GM21381 (cell line): ENCODE measurements at regions not wholly inside any gene's neighbourhood (a gene's known extent, or its start where the extent isn't known, plus 50 kb on each side); places are given as distances from the start of the nearest gene placed in this dataset.
"Not testable (repeated sequence)": the region's sequence is repeated elsewhere in the genome, so short reads cannot be mapped to it uniquely, and the experiment has no call there.

ENCODE experiments used
- ATAC-seq: cut with Tn5 transposase; IDR thresholded peaks from one replicate; pipeline ENCODE4 v1.9.1; 2021; ENCODE audit warnings: mild to moderate bottlenecking, moderate library complexity; ENCODE audit not compliant: unreplicated experiment

DNA sequence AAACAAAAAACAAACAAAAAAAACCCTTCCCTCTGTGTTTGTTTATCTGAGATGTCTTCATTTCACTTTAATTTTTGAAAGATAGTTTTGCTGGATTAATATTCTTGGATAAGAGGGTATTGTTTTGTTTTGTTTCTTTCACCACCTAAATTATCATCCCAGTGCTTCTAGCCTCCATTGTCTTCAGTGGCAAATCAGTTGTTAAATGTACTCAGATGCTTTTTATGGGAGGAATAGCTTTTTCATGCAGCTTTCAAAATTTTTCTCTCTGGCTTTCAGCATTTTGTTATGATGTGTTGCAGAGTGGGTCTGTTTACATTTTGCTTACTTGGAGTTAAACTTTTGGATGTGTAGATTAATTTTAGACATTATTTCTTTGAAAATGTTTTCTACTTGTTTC lies 203.5 kb upstream of the DCC start:
- no peak for ATAC-seq

GRCh38 chr18:52140986-52141385 lies 199.0 kb upstream of the DCC start:
- no peak for ATAC-seq

GRCh38 chr18:52150050-52150449 lies 189.9 kb upstream of the DCC start:
- ATAC-seq: no peak

GRCh38 chr18:52152036-52152435 lies 188.0 kb upstream of the DCC start:
- ATAC-seq: no peak

DNA sequence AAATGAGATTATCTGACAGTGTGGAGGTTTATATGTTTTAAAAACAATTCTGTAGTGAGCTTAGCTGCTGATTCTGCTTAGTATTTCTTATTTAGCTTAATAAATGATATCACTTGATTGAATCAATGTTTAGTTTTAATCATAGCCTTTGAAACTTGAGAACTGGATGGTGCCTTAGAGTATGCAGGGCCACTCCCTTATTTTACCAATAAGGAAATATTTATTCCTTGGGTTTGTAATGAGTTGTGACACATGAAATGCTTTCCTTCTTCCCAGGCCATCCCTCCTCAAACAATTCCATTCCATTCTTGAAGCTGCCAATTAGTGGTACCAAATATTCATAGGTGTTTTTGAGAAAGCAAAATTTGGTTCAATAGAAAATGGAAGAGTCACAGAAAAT lies 183.8 kb upstream of the DCC start:
- ATAC-seq: no peak

- ATAC-seq: no peak
Measured at GRCh38 chr18:52160636-52161035, 179.4 kb upstream of the DCC start.

GRCh38 chr18:52163478-52163877 lies 176.5 kb upstream of the DCC start:
- no peak for ATAC-seq

DNA sequence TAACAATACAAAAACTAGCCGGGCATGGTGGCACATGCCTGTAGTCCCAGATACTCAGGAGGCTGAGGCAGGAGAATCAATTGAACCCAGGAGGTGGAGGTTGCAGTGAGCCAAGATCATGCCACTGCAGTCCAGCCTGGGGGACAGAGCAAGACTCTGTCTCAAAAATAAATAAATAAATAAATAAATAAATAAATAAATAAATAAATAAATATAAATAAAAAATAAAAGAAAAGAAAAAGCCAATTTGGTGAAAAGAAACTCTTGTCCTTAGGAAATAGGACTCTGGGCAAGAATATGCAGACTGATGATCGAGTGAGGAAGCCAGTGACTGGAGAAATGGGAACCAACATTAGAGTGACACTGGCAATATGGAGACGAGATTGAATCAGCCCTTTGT lies 171.9 kb upstream of the DCC start:
- not testable (repeated sequence) for ATAC-seq

DNA sequence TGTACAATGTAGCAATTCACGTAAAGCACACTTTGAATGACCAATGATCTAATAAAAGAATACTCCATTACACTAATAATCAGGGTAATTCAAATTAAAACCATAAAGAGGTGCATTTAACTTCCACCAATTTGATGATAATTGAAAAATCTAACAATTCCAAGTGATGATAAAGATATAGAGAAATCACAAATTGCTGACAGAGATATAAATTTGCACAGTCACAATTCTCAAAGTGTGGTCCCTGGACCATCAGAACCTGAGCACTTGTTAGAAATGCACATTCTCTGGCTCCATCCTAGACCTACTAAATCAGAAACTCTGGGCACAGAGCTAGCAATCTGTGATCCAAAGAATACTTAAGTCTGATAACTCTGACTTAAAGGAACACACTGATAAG lies 165.8 kb upstream of the DCC start:
- no peak for ATAC-seq

DNA sequence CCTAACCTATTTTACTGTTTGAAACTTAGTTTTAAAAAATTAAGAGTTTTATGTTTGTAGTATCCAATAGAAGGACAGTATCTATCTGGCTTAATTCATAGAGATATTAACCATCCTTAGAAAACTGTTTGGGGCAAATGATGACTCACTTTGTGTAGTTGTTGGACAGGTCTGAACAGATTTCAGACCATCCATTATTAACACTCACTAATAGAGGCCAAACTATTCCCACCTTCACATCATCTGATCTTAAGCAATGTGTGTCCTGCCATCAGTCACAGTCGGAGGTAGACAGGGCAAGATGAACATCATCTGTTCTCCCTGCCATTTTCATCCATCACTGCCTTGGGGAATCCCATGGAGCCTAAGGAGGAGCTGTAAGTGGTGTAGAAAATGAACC lies 164.6 kb upstream of the DCC start:
- no peak for ATAC-seq

DNA sequence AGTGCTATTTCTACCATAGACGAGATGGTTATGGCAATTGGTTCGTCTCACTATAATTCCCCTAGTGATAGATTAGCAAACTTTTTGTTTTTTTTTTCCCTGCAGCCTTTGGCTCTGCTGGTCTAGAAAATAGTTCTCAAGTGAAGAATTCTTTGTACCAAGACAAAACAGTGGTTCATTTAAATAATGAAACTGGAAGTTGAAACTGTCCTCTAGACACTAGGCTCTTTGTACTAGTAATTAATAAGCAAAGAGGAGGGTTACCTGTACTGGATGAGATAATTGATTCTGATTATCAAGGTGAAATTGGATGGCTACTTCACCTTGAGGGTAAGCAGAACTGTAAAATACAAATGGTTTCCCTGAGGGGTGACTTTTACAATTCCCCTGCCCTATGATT lies 156.9 kb upstream of the DCC start:
- ATAC-seq: no peak

DNA sequence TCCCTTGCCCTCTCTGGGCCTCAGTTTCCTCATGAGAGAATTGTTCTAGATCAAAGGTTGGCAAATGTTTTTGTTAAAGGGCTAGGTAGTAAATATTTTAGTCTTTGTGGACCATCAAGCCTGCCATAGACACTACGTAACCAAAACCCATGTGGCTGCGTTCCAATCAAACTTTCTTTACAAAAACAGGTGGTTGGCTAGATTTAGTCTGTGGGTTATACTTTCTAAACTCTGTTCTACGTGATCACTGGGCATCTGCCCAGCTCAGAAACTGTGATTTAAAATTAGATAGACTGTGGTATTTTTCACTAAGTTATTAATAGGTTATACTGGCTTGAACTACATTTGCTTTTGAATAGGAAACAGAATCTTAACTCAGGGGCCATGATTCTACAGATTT lies 149.8 kb upstream of the DCC start:
- ATAC-seq: no peak

- no peak for ATAC-seq
Measured at GRCh38 chr18:52190631-52191030, 149.4 kb upstream of the DCC start.

DNA sequence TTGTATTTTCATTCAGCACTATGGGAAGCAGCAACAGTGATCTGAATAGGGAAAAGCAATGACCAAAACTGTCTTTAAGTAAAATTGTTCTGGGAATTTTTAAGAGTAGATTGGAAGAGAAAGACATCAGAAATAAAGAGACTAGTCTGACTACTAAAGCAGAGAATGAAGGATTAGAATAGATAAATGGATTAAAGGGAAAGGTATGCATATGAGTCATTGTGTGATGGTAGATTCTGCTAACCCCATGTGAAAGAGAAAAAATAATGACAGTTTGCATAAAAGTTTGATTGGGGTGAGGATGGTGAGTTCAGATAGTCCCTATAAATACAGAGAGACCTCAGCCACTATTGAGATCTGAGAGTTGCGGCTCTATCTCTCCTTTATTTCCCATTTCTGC lies 139.6 kb upstream of the DCC start:
- ATAC-seq: no peak

GRCh38 chr18:52200921-52201663 lies 138.9 kb upstream of the DCC start:
- ATAC-seq: no peak

GRCh38 chr18:52208646-52209045 lies 131.4 kb upstream of the DCC start:
- no peak for ATAC-seq

GRCh38 chr18:52216109-52216508 lies 123.9 kb upstream of the DCC start:
- no peak for ATAC-seq

- no peak for ATAC-seq
Measured at GRCh38 chr18:52216666-52217065, 123.3 kb upstream of the DCC start.

GRCh38 chr18:52219102-52219501 lies 120.9 kb upstream of the DCC start:
- ATAC-seq: no peak

GRCh38 chr18:52220062-52220591 lies 119.9 kb upstream of the DCC start:
- no peak for ATAC-seq

DNA sequence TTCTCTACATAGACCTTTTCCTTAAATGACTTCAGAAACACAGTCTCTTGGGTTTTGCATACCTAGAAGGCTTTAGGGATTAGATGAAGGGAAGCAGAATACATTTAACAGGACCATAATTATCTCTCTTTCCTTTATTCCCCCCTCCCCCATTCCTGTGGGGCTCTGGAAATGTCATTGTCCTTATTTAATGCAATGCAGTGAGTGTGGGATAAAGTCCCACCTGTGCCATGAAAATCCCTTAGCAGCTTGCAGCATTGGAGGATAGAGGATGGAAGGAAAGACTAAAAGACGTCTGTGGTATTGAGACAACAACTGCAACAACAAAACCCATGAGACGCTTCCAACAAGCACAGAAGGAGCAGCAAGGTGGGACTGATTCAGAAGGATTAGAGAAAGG lies 117.8 kb upstream of the DCC start:
- ATAC-seq: no peak

GRCh38 chr18:52227536-52227935 lies 112.5 kb upstream of the DCC start:
- ATAC-seq: no peak

DNA sequence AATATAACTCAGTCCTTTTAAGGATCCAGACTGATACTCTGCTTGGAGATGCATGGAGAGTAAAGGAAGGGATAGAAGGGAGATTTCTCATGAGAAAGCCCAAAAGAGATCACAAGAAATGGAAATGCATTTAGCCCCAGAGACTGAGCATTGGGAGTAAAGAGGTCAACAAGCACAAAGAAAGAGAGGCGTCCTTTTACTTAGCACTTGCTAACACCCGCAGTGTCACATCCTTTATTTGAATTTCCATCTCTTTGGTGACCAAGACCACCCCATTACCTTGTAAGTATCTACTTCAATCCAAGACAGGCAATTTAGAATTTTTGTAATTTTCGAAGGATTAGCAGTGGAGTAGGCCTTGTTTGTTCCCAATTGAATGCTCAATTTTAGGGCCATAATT lies 111.8 kb upstream of the DCC start:
- no peak for ATAC-seq
